GM12865 (cell line): ENCODE measurements at regions not wholly inside any gene's neighbourhood (a gene's known extent, or its start where the extent isn't known, plus 50 kb on each side); places are given as distances from the start of the nearest gene placed in this dataset.
"Not testable (repeated sequence)": the region's sequence is repeated elsewhere in the genome, so short reads cannot be mapped to it uniquely, and the experiment has no call there.

Experiments
- DNase-seq: peaks from one replicate; pipeline ENCODE4 v3.0.0; 2010; ENCODE audit warnings: low read depth
- H3K4me3 ChIP-seq: 2 replicates; pipeline ENCODE4 v1.5.1; 2011; ENCODE audit warnings: mild to moderate bottlenecking, low read depth, low read length, control low read depth
- TF ChIP-seq, protein P1 (sequence below): IDR thresholded peaks from 2 replicates; pipeline ENCODE4 v1.5.1; 2011; ENCODE audit warnings: low read length, control low read depth, low read depth, inconsistent platforms; ENCODE audit not compliant: insufficient read depth; ENCODE audit errors: missing control alignments

DNA sequence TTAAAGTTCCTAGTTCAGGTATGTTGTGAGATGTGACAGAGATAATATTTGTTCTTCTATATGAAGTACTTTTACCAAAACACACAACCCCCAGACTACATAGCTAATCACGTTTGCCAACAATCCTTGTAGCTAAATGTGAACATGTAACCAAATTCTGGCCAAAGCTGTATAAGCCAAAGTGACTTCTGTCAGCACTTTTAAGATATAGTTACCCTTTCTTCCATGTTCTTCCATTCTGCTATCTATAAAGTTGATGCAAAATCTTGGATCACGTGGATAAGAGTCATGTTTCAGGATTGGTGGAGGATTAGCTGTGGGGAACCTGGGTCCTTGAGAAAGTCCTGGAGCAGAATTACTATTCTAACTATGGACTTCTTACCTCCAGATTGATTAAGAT, 1366.6 kb downstream of the FSCB start:
- DNase-seq = no peak
- H3K4me3 ChIP-seq = no peak overlapping the region
- TF ChIP-seq, protein P1, sequence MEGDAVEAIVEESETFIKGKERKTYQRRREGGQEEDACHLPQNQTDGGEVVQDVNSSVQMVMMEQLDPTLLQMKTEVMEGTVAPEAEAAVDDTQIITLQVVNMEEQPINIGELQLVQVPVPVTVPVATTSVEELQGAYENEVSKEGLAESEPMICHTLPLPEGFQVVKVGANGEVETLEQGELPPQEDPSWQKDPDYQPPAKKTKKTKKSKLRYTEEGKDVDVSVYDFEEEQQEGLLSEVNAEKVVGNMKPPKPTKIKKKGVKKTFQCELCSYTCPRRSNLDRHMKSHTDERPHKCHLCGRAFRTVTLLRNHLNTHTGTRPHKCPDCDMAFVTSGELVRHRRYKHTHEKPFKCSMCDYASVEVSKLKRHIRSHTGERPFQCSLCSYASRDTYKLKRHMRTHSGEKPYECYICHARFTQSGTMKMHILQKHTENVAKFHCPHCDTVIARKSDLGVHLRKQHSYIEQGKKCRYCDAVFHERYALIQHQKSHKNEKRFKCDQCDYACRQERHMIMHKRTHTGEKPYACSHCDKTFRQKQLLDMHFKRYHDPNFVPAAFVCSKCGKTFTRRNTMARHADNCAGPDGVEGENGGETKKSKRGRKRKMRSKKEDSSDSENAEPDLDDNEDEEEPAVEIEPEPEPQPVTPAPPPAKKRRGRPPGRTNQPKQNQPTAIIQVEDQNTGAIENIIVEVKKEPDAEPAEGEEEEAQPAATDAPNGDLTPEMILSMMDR = no peak

DNA sequence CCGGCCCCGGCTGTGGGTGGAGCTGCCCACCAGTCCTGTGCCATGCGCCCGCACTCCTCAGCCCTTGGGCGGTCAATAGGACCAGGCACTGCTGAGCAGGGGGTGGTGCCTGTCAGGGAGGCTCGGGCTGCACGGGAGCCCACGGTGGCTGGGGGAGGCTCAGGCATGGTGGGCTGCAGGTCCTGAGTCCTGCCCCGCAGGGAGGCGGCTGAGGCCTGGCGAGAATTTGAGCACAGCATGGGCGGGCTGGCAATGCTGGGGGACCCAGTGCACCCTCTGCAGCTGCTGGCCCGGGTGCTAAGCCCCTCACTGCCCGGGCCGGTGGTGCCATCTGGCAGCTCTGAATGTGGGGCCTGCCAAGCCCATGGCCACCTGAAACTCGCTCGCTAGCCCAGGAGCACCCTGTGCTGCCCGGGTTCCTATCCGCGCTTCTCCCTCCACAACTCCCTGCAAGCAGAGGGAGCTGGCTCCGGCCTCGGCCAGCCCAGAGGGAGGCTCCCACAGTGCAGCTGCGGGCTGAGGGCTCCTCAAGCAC, 1371.1 kb downstream of the FSCB start:
- H3K4me3 ChIP-seq = no peak overlapping the region
- TF ChIP-seq, protein P1 = no peak
- no peak for DNase-seq

DNA sequence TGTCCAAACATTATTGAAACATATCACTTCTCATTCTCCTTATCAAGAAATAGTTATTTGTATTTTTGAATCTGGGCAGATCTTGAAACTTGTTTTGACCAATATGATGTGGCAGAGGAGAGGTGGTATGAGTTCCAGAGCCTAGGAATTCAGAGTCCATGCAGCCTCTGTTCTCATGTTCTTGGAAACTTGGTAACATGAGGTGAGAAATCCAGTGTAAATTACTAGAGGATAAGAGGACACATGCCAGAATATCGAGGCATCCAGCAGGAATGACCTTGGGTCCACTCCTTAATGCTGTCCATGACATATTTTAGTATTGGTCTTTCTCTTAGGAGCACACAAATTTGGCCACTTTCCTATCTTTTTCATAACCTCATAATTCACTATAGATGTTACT, 1374.6 kb downstream of the FSCB start:
- H3K4me3 ChIP-seq = no peak overlapping the region
- DNase-seq = no peak
- TF ChIP-seq, protein P1 = no peak

DNA sequence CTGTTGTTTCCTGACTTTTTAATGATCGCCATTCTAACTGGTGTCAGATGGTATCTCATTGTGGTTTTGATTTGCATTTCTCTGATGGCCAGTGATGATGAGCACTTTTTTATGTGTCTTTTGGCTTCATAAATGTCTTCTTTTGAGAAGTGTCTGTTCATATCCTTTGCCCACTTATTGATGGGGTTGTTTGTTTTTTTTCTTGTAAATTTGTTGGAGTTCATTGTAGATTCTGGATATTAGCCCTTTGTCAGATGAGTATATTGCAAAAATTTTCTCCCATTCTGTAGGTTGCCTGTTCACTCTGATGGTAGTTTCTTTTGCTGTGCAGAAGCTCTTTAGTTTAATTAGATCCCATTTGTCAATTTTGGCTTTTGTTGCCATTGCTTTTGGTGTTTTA, 1378.7 kb downstream of the FSCB start:
- DNase-seq = not testable (repeated sequence)

DNA sequence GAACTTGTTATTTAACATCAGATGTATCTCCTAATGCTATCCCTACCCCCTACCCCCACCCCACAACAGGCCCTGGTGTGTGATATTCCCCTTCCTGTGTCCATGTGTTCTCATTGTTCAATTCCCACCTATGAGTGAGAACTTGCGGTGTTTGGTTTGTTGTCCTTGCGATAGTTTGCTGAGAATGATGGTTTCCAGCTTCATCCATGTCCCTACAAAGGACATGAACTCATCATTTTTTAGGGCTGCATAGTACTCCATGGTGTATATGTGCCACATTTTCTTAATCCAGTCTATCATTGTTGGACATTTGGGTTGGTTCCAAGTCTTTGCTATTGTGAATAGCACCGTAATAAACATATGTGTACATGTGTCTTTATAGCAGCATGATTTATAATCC, 1379.2 kb downstream of the FSCB start:
- not testable (repeated sequence) for DNase-seq, H3K4me3 ChIP-seq

More for the DNA sequence above, 1378.7 kb downstream of the FSCB start:
- H3K4me3 ChIP-seq = not testable (repeated sequence)

DNA sequence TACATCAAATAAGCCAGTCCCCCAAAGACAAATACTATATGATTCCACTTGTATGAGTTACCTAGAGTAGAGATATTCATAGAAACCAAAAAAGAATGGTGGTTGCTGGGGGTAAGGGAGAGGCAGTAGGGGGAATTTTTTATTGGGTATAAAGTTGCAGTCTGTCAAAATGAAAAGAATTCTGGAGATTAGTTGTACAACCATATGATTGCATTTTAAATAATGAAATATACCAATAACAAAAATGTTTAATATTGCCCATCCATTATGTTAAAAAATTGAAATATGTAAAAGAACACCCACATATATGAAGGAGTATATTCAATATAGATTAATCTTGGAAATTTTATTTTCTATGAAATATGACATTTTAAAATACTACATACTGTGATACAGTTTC, 1383.5 kb downstream of the FSCB start:
- no peak overlapping the region for H3K4me3 ChIP-seq
- TF ChIP-seq, protein P1 = no peak
- no peak for DNase-seq

DNA sequence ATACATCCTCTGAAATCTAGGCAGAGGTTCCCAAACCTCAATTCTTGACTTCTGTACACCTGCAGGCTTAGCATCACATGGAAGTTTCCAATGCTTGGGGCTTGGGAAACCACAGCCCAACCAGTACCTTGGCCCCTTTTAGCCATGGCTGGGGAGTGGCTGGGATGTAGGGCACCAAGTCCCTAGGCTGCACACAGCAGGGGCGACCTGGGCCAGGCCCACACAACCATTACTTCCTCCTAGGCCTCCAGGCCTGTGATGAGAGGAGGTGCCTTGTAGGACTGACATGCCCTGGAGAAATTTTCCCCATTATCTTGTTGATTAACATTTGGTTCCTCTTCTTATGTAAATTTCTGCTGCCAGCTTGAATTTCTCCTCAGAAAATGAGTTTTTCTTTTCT, 1387.4 kb downstream of the FSCB start:
- no peak overlapping the region for H3K4me3 ChIP-seq
- TF ChIP-seq, protein P1 = no peak
- no peak for DNase-seq

DNA sequence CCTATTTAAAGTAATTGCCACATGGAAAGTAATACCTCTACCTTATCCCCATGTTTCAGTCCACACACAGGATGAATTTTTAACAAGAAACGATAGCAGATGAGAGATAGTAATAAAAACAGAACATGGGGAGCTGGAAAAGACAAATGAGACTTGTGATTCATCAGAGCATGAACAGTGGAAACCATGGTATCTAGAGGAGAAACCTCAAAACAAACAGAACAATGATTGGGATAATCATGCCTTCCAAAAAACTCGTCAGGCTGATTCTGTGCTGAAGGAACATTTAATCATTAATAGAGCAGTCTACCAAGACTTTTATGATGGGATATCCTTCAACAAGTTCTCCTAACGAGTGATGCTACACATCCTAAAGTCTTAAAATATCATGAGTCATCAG, 1390.7 kb downstream of the FSCB start:
- no peak overlapping the region for H3K4me3 ChIP-seq
- TF ChIP-seq, protein P1 = no peak
- DNase-seq = no peak
